DMS79 (cell line): ENCODE measurements at regions not wholly inside any gene's neighbourhood (a gene's known extent, or its start where the extent isn't known, plus 50 kb on each side); places are given as distances from the start of the nearest gene placed in this dataset.
A peak's percentile ranks its signal among the peaks of the same experiment; 100 is the strongest.

Source experiments
- DNase-seq: peaks from one replicate; lab custom pipeline; 2025; lab: John Stamatoyannopoulos, UW

- DNase-seq = no peak
Measured at GRCh38 chr17:56009795-56010651, 143.3 kb upstream of the ANKFN1 start.

DNA sequence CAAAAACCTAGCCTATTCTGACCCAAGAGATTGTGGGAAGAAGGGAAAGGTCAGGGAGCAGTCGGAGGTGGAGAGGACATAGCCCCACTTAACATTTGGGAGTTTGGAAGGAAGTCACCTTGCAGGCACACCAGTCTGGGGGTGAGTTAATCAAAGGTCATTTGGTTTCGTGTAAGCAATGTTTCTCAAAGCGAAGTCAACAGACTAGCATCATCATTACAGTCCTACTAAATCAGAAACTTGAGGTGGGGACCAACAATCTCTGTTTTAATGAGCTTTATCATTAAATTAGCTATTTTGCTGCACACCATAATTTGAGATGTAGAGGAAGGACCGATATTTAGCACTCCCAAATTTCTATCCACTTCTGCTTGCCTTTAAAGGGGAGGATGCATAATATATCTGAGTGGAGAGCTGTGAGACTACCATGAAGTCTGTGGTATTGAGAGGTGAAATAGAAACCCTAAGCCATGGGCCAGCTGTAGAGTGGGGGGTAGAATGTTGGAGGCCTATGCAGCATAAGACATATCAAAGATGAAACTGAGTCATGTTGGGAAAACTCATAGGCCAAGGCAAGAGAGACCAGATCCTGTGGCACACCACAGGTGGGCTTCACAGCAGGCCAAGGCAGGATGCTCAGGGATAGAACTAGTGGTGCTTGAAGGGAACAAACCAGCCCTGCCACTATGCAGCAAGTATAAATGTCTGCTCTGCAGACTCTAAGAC lies 141.7 kb upstream of the ANKFN1 start:
- no peak for DNase-seq

- no peak for DNase-seq
Measured at GRCh38 chr17:56018211-56018610, 135.1 kb upstream of the ANKFN1 start.

GRCh38 chr17:56020369-56020768 lies 132.9 kb upstream of the ANKFN1 start:
- no peak for DNase-seq

DNA sequence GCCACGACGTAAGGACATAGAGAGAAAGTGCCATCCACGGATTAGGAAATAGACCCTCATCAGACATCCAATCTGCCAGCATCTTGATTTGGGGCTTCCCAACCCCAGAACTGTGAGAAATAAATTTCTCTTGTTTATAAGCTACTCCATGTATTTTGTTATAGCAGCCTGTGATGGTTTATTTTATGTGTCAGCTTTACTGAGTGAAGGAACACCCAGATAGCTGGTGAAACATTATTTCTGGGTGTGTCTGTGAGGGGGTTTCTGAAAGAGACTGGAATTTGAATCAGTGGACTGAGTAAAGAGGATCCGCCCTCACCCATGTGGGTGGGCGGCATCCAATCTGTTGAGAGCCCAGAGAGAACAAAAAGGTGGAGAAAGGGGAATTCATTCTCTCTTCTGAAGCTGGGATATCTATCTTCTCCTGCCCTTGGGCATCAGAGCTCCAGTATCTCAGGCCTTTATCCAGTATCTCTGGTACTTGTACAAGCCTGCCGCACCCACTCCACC lies 131.5 kb upstream of the ANKFN1 start:
- no peak for DNase-seq

DNA sequence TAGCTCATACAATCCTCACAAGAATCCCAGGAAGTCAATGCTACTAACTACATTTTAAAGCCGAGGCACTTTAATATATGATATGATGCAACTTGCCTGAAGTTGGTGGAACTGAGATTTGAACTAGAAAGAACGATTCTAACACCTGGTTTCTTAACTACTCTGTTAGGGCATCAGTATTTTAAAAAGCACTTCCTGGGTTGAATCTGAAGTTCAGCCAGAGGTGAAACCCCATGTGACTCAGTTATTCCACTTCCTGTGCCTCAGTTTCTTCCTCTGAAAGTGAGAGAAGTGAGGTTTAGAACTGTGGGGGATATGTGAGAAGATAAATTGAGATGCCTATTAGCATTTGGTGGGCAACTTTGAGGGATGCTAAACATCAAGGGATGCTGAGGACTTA lies 129.4 kb upstream of the ANKFN1 start:
- DNase-seq = no peak

- DNase-seq = no peak
Measured at GRCh38 chr17:56026915-56027314, 126.4 kb upstream of the ANKFN1 start.

- no peak for DNase-seq
Measured at GRCh38 chr17:56028837-56029236, 124.4 kb upstream of the ANKFN1 start.

GRCh38 chr17:56030009-56030624 lies 123.2 kb upstream of the ANKFN1 start:
- no peak for DNase-seq

GRCh38 chr17:56031636-56032035 lies 121.6 kb upstream of the ANKFN1 start:
- DNase-seq = no peak

DNA sequence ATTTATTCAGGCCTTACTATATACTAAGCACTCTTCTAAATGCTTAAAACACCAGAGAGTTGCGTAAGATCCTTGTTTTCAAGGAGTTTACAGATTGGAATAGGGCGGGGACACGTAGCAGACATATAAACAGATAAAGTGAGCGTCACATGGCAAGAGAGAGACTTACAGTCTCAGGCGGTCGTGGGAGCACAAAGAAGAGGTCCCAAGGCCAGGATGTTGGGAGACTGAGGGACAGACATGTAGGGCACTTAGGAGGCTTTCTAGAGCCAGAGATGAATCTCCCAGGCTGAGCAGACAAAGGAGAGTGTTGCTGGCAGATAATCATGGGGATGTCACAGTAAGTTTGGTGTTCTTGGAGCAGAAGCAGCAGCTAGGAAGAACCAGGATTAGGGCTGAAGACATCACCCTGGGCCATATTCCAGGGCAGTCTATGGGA lies 119.1 kb upstream of the ANKFN1 start:
- DNase-seq = no peak

DNA sequence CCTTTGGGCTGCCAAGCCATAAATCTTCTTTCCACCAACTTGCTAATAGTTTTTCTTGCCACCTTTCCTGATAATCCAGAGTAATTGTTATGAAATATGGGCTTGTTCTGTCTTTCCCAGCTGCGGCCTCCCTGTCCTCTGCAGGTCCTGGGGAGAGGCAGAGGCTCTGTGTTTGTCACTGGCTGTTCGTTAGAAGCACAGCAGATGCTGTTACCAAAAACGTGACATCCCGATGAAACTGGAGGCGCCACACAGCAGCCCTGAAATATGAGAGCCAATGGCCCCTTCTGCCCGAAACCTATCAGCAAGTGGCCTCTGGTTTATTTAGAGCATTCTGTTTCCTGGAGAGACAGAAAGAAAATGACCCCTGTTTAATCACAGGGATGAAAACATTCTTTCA lies 115.1 kb upstream of the ANKFN1 start:
- DNase-seq = no peak

GRCh38 chr17:56045872-56046271 lies 107.4 kb upstream of the ANKFN1 start:
- DNase-seq = no peak

DNA sequence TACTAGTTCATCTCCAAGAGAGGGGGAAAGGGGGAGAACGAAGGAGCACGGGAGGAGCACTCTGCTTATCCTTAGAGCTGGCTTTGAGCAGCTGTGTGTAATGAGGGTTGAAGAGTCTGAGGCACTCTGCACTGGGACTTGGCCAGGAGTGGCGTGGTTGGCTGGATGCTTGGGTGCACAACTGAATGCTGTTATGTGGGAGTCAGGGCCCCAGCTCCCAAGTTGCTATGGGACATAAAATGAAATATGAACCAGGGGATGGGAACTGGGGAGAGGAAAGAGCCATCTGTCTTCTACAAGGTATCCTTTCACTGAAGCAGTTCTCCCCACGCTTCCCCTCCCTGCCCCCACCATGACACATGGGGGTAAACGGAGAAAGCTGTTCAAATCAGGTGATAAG lies 105.9 kb upstream of the ANKFN1 start:
- peak; percentile 74 for DNase-seq

DNA sequence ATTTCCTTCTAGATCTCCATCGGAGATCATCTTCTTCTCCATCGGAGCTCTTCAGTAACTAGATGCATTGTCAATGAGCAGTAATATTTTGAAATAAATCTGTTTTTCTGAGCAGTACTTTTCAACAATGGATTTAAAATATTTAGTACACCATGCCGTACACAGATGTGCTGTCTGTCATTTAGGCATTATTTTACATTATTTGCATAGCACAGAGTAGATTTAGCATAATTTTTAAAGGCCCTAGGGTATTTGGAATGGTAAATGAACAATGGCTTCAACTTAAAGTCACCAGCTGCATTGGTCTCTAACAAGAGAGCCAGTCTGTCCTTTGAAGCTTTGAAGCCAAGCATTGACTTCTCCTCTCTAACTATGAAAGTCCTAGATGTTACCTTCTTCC lies 95.4 kb upstream of the ANKFN1 start:
- DNase-seq = no peak

DNA sequence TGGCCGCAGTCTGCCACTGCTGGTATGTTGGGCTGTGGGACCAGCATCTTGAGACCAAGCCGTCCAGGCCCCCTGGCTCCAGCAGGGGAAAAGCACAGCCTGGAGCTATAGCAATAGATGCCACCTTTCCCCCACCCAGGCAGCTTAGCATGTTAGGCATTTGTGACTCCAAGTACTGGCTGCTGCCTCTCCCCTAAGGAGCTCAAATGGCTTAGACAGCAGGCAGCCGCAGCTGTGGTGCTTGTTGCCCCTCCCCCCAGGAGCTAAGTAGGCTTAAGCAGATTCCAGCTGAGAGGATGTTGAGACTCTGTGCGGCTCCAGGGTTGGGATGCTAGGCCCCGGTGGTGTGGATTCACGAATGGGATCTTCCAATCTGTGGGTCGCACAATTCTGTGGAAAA lies 88.8 kb upstream of the ANKFN1 start:
- DNase-seq = no peak

- no peak for DNase-seq
Measured at GRCh38 chr17:56074361-56074890, 78.8 kb upstream of the ANKFN1 start.

DNA sequence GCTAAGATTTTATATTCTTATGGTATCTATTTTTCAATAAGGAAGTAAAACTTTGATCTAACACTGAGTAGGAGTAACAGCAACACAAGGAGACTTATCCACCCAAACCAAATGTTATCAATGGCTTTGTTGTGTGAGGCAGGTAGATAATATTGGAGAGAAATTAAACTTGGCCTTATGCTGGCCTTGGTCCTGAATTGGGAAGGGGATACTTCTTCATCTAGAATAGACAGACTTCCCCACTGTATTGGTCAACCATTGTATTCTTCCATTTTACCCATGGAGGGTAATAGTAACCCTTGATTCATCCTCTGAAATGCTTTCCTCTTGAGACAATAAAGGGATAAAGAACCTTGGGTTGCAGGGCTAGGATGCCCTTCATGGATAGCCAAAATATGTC lies 76.3 kb upstream of the ANKFN1 start:
- no peak for DNase-seq

- no peak for DNase-seq
Measured at GRCh38 chr17:56083475-56083874, 69.8 kb upstream of the ANKFN1 start.

DNA sequence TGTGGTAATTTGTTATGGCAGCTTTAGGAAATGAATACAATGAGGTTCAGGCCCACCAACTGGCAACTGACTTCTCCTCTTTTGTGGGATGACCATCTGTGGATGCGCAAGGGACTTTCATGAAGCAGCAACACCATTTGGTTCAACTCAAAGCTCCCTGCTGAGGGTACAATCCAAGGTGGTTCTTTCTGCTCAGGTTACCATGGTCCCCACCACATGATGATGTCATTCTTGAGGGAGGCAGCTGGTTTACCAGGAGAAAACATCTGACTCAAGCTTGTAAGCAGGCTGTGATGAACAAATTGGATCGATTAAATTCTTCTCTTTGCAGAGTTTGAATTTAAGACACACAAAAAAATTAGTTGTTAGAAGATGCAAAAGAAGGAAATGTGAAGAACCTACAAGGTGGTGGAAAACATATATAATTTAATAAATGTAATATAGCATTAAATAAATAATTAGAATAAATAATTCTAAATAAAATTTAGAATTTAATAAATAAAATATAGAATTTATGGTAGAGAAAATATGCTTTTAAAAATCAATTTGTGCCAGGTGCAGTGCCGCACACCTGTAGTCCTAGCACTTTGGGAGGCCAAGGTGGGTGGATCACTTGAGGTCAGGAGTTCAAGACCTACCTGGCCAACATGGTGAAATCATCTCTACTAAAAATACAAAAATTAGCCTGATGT lies 67.6 kb upstream of the ANKFN1 start:
- DNase-seq = no peak

DNA sequence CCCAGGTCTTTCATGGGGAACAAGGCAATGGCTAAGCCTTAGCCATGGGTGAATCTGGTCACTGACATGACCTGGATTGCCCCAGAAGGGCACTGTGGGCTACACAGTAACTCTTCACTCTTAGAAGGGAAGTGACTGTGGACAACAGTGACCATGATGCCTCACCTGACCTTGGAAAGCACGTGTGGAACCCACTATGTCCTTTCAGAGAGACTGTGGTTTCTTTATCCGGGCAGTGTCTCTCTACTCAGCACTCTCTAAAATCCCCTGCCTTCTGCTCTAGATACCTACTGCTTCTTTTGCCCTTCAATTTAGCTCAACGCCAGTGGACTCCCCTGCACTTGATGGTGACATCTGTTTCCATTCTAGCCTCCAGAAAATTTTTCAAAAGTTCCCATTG lies 66.1 kb upstream of the ANKFN1 start:
- no peak for DNase-seq
